ENCODE measurements at regions not wholly inside any gene's neighbourhood (a gene's known extent, or its start where the extent isn't known, plus 50 kb on each side); places are given as distances from the start of the nearest gene placed in this dataset.

GRCh38 chr6:16961577-16961976, 140.3 kb upstream of the STMND1 start:
- H3K9ac ChIP-seq (ENCODE audit: low read length) = no peak overlapping the region
- no peaks in the 10 kb centered on the region for H3F3A ChIP-seq (ENCODE audit: insufficient read depth, low read length, poor library complexity, severe bottlenecking)
- no peak overlapping the region for H3K4me3 ChIP-seq (ENCODE audit: low read length)
- H3K4me2 ChIP-seq (ENCODE audit: low read length) = no peak overlapping the region
- no peak for TF ChIP-seq EP300 (conservative IDR thresholded peaks at IDR 0.05; ENCODE audit: poor library complexity, severe bottlenecking)
- no peaks in the 10 kb centered on the region for H3K27me3 ChIP-seq (ENCODE audit: insufficient read depth, low read depth, low read length)
- no peaks in the 10 kb centered on the region for H3K9me3 ChIP-seq (ENCODE audit: low read length)
- no peaks in the 10 kb centered on the region for H3K9me2 ChIP-seq (ENCODE audit: insufficient read depth, low read length)
- H4K20me1 ChIP-seq (ENCODE audit: insufficient read depth) = no peaks in the 10 kb centered on the region
- H3K79me2 ChIP-seq (replicated peaks; ENCODE audit: insufficient read depth, low read length) = no peaks in the 10 kb centered on the region
- H3K36me3 ChIP-seq (ENCODE audit: insufficient read depth, low read length) = no peaks in the 10 kb centered on the region
- no peak overlapping the region for H2AFZ ChIP-seq (ENCODE audit: low read depth, low read length)
- no peak overlapping the region for H3K27ac ChIP-seq (ENCODE audit: low read length)

- H3F3A ChIP-seq (ENCODE audit: insufficient read depth, low read length, poor library complexity, severe bottlenecking) = no peaks in the 10 kb centered on the region
- no peaks in the 10 kb centered on the region for H3K9me3 ChIP-seq (ENCODE audit: low read length)
- H3K9me2 ChIP-seq (ENCODE audit: insufficient read depth, low read length) = no peaks in the 10 kb centered on the region
- H3K27ac ChIP-seq (ENCODE audit: low read length) = no peak overlapping the region
- H2AFZ ChIP-seq (ENCODE audit: low read depth, low read length) = no peak overlapping the region
- no peaks in the 10 kb centered on the region for H3K27me3 ChIP-seq (ENCODE audit: insufficient read depth, low read depth, low read length)
- no peaks in the 10 kb centered on the region for H3K79me2 ChIP-seq (replicated peaks; ENCODE audit: insufficient read depth, low read length)
- TF ChIP-seq SMC3 (conservative IDR thresholded peaks at IDR 0.05; ENCODE audit: poor library complexity) = no peak
- TF ChIP-seq CTCF (IDR thresholded peaks at IDR 0.05; ENCODE audit: poor library complexity, severe bottlenecking) = no peak
- H3K9ac ChIP-seq (ENCODE audit: low read length) = no peak overlapping the region
- no peaks in the 10 kb centered on the region for H3K36me3 ChIP-seq (ENCODE audit: insufficient read depth, low read length)
- no peak overlapping the region for H3K4me2 ChIP-seq (ENCODE audit: low read length)
- no peaks in the 10 kb centered on the region for H4K20me1 ChIP-seq (ENCODE audit: insufficient read depth)
- H3K4me3 ChIP-seq (ENCODE audit: low read length) = no peak overlapping the region
These were observed 142.1 kb upstream of the STMND1 start for GRCh38 chr6:16959789-16960188.

- no peak overlapping the region for H3K4me2 ChIP-seq (ENCODE audit: low read length)
- no peaks in the 10 kb centered on the region for H3K36me3 ChIP-seq (ENCODE audit: insufficient read depth, low read length)
- H3K9me3 ChIP-seq (ENCODE audit: low read length) = no peaks in the 10 kb centered on the region
- H3K4me3 ChIP-seq (ENCODE audit: low read length) = no peak overlapping the region
- H2AFZ ChIP-seq (ENCODE audit: low read depth, low read length) = no peak overlapping the region
- H3K79me2 ChIP-seq (replicated peaks; ENCODE audit: insufficient read depth, low read length) = no peaks in the 10 kb centered on the region
- H3K9ac ChIP-seq (ENCODE audit: low read length) = no peak overlapping the region
- H3K27me3 ChIP-seq (ENCODE audit: insufficient read depth, low read depth, low read length) = no peaks in the 10 kb centered on the region
- H3K27ac ChIP-seq (ENCODE audit: low read length) = no peak overlapping the region
- H4K20me1 ChIP-seq (ENCODE audit: insufficient read depth) = no peaks in the 10 kb centered on the region
- no peaks in the 10 kb centered on the region for H3K9me2 ChIP-seq (ENCODE audit: insufficient read depth, low read length)
- TF ChIP-seq EP300 (conservative IDR thresholded peaks at IDR 0.05; ENCODE audit: poor library complexity, severe bottlenecking) (no peak), RAD21 (conservative IDR thresholded peaks at IDR 0.05) (no peak), POLR2AphosphoS5 (IDR thresholded peaks at IDR 0.05) (no peak), REST (IDR thresholded peaks at IDR 0.05; ENCODE audit: borderline replicate concordance) (no peak), MXI1 (conservative IDR thresholded peaks at IDR 0.05; ENCODE audit: poor library complexity, severe bottlenecking) (no peak), CTCF (IDR thresholded peaks at IDR 0.05; ENCODE audit: poor library complexity, severe bottlenecking) (no peak), EZH2 (IDR thresholded peaks at IDR 0.05; ENCODE audit: borderline replicate concordance, insufficient read depth, low read length, poor library complexity, severe bottlenecking) (no peak), TAF1 (IDR thresholded peaks at IDR 0.05; ENCODE audit: low read depth) (no peak), SMC3 (conservative IDR thresholded peaks at IDR 0.05; ENCODE audit: poor library complexity) (no peak)
- H3F3A ChIP-seq (ENCODE audit: insufficient read depth, low read length, poor library complexity, severe bottlenecking) = no peaks in the 10 kb centered on the region
These were observed 145.5 kb upstream of the STMND1 start for GRCh38 chr6:16956361-16956760.
